HCT116 (cell line): ENCODE measurements at regions not wholly inside any gene's neighbourhood (a gene's known extent, or its start where the extent isn't known, plus 50 kb on each side); places are given as distances from the start of the nearest gene placed in this dataset.

Experiments
- EZH2 ChIP-seq: fragments of 200-600 bp; sonication (generic); IDR thresholded peaks from 2 replicates; pipeline ENCODE4 v1.6.1; 2017; ENCODE audit warnings: antibody characterized with exemption, mixed run types
- EZH2phosphoT487 ChIP-seq: fragments of 200-600 bp; IDR thresholded peaks from 2 replicates; pipeline ENCODE4 v1.6.1; 2018; ENCODE audit warnings: antibody characterized with exemption, borderline replicate concordance
- POLR2A ChIP-seq: IDR thresholded peaks from 2 replicates; pipeline ENCODE4 v1.7.0; 2011; ENCODE audit warnings: borderline replicate concordance; ENCODE audit not compliant: insufficient read depth, insufficient read length; ENCODE audit errors: extremely low read depth
- POLR2AphosphoS5 ChIP-seq: IDR thresholded peaks from 2 replicates; pipeline ENCODE4 v1.6.1; 2011; ENCODE audit warnings: mild to moderate bottlenecking, low read depth, low read length, moderate library complexity
- TCF7L2 ChIP-seq: IDR thresholded peaks from 2 replicates; pipeline ENCODE4 v1.7.0; 2011; ENCODE audit warnings: borderline replicate concordance, inconsistent platforms; ENCODE audit not compliant: insufficient read depth, insufficient read length; ENCODE audit errors: extremely low read depth
- TF ChIP-seq, protein P1 (sequence below), 3 experiments: fragments of 200-600 bp in 1 of 3; sonication (generic) in 1 of 3; IDR thresholded peaks in 2 of 3; conservative IDR thresholded peaks in 1 of 3; 2 replicates each; pipeline ENCODE4 v1.5.1; 2012 to 2017; ENCODE audit warnings: low read depth in 2 of 3, low read length in 2 of 3, antibody characterized with exemption in 1 of 3, borderline replicate concordance in 1 of 3, control low read depth in 1 of 3, mild to moderate bottlenecking in 1 of 3, mixed read lengths in 1 of 3, mixed run types in 1 of 3, moderate library complexity in 1 of 3; ENCODE audit not compliant: insufficient read depth in 1 of 3
- TF ChIP-seq, protein P2 (sequence below): IDR thresholded peaks from 2 replicates; pipeline ENCODE4 v1.6.1; 2011; ENCODE audit warnings: mild to moderate bottlenecking, low read length, moderate library complexity; ENCODE audit not compliant: insufficient replicate concordance; ENCODE audit errors: extremely low read depth

DNA sequence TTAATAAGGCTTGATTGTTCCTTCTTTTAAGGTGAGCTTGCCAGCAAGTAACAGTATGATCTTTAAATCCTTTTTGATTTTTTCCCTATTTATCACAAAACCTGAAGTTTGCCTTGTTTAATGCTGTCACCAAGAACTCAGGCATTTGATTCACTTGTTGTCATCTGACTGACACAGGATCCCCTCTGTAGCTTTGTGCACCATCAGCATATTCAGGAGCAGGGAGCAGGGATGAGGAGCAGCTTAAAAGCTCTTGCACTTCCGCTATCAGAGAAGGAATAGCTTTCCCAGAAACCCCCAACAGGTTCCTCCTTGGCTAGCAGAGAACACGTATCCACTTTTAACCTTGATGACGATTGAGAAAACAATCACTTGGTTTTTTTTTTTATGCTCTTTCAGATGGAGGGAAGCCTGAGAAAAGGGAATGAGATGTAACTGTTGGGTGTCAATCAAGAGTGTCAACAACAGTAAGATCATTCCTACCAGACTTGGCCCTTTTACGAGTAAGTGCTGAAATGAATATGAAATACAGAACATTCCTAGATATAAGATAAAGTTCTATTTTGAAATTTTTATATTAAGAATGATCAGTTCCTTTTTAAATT, 433.1 kb upstream of the CDH18 start:
- TF ChIP-seq, protein P1, sequence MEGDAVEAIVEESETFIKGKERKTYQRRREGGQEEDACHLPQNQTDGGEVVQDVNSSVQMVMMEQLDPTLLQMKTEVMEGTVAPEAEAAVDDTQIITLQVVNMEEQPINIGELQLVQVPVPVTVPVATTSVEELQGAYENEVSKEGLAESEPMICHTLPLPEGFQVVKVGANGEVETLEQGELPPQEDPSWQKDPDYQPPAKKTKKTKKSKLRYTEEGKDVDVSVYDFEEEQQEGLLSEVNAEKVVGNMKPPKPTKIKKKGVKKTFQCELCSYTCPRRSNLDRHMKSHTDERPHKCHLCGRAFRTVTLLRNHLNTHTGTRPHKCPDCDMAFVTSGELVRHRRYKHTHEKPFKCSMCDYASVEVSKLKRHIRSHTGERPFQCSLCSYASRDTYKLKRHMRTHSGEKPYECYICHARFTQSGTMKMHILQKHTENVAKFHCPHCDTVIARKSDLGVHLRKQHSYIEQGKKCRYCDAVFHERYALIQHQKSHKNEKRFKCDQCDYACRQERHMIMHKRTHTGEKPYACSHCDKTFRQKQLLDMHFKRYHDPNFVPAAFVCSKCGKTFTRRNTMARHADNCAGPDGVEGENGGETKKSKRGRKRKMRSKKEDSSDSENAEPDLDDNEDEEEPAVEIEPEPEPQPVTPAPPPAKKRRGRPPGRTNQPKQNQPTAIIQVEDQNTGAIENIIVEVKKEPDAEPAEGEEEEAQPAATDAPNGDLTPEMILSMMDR (IDR thresholded peaks at IDR 0.05 in 2 of 3, conservative IDR thresholded peaks at IDR 0.05 in 1 of 3; ENCODE audit: borderline replicate concordance in 1 of 3, insufficient read depth in 1 of 3, low read depth in 2 of 3, low read length in 2 of 3): no peak
- TF ChIP-seq POLR2A: no peak
- TF ChIP-seq, protein P2, sequence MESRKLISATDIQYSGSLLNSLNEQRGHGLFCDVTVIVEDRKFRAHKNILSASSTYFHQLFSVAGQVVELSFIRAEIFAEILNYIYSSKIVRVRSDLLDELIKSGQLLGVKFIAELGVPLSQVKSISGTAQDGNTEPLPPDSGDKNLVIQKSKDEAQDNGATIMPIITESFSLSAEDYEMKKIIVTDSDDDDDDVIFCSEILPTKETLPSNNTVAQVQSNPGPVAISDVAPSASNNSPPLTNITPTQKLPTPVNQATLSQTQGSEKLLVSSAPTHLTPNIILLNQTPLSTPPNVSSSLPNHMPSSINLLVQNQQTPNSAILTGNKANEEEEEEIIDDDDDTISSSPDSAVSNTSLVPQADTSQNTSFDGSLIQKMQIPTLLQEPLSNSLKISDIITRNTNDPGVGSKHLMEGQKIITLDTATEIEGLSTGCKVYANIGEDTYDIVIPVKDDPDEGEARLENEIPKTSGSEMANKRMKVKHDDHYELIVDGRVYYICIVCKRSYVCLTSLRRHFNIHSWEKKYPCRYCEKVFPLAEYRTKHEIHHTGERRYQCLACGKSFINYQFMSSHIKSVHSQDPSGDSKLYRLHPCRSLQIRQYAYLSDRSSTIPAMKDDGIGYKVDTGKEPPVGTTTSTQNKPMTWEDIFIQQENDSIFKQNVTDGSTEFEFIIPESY: no peak
- no peak for TF ChIP-seq EZH2
- TF ChIP-seq EZH2phosphoT487: no peak
- no peak for TF ChIP-seq POLR2AphosphoS5
- no peak for TF ChIP-seq TCF7L2
